NB4 (cell line): ENCODE measurements at regions not wholly inside any gene's neighbourhood (a gene's known extent, or its start where the extent isn't known, plus 50 kb on each side); places are given as distances from the start of the nearest gene placed in this dataset.

ENCODE experiments used
- DNase-seq: peaks from one replicate; pipeline ENCODE4 v3.0.0; 2010; ENCODE audit warnings: low read depth
- H3K4me3 ChIP-seq: one replicate; pipeline ENCODE4 v1.5.1; 2011; ENCODE audit warnings: mild to moderate bottlenecking, low read depth, low read length, moderate library complexity
- MYC ChIP-seq: IDR thresholded peaks from 2 replicates; pipeline ENCODE4 v1.6.1; 2011; ENCODE audit warnings: low read depth, low read length
- POLR2A ChIP-seq: IDR thresholded peaks from 2 replicates; pipeline ENCODE4 v1.6.1; 2011; ENCODE audit warnings: mild to moderate bottlenecking; ENCODE audit not compliant: insufficient read length; ENCODE audit errors: extremely low read depth
- TF ChIP-seq, protein P1 (sequence below): IDR thresholded peaks from one replicate; pipeline ENCODE4 v1.5.1; 2012; ENCODE audit warnings: low read depth, low read length
- TF ChIP-seq, protein P2 (sequence below): IDR thresholded peaks from 2 replicates; pipeline ENCODE4 v1.6.1; 2011; ENCODE audit warnings: low read depth, low read length

- TF ChIP-seq MYC (no peak), POLR2A (no peak)
- TF ChIP-seq, protein P1, sequence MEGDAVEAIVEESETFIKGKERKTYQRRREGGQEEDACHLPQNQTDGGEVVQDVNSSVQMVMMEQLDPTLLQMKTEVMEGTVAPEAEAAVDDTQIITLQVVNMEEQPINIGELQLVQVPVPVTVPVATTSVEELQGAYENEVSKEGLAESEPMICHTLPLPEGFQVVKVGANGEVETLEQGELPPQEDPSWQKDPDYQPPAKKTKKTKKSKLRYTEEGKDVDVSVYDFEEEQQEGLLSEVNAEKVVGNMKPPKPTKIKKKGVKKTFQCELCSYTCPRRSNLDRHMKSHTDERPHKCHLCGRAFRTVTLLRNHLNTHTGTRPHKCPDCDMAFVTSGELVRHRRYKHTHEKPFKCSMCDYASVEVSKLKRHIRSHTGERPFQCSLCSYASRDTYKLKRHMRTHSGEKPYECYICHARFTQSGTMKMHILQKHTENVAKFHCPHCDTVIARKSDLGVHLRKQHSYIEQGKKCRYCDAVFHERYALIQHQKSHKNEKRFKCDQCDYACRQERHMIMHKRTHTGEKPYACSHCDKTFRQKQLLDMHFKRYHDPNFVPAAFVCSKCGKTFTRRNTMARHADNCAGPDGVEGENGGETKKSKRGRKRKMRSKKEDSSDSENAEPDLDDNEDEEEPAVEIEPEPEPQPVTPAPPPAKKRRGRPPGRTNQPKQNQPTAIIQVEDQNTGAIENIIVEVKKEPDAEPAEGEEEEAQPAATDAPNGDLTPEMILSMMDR, result no peak
- TF ChIP-seq, protein P2, sequence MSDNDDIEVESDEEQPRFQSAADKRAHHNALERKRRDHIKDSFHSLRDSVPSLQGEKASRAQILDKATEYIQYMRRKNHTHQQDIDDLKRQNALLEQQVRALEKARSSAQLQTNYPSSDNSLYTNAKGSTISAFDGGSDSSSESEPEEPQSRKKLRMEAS, result no peak
- DNase-seq, result no peak
- no peak overlapping the region for H3K4me3 ChIP-seq
Observed at GRCh38 chr7:156516791-156517378, 123.7 kb upstream of the RNF32 start.

GRCh38 chr7:156515911-156516790 is 124.4 kb upstream of the RNF32 start:
- no peak overlapping the region for H3K4me3 ChIP-seq
- TF ChIP-seq POLR2A (no peak), MYC (no peak)
- TF ChIP-seq, protein P2, result no peak
- TF ChIP-seq, protein P1, result no peak
- no peak for DNase-seq

GRCh38 chr7:156514851-156515250 is 125.7 kb upstream of the RNF32 start:
- DNase-seq, result no peak
- TF ChIP-seq, protein P2, result no peak
- no peak for TF ChIP-seq POLR2A
- TF ChIP-seq MYC, result no peak
- H3K4me3 ChIP-seq, result no peak overlapping the region

GRCh38 chr7:156511426-156511825 is 129.1 kb upstream of the RNF32 start:
- DNase-seq, result no peak
- TF ChIP-seq, protein P1, result no peak
- TF ChIP-seq MYC (no peak), POLR2A (no peak)
- TF ChIP-seq, protein P2, result no peak
- no peak overlapping the region for H3K4me3 ChIP-seq

DNA sequence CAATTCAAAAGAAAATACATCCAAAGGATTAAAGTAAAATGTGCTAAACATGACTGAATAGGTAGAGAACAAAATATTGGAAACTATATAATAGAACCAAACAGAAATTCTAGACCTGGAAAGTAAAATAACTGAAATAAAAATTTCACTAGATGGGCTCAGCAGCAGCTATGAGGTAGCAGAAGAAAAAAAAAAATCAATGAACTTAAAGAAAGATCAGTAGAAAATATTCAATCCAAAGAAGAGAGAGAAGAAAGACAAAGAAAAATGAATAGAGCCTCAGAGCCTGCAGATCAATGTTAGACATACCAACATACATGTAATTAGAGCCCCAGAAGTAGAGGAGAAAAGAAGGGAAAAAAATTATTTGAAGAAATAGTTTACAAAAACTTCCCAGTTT is 129.6 kb upstream of the RNF32 start:
- no peak for TF ChIP-seq POLR2A
- TF ChIP-seq, protein P1, result no peak
- TF ChIP-seq, protein P2, result no peak
- no peak for TF ChIP-seq MYC
- DNase-seq, result no peak
- no peak overlapping the region for H3K4me3 ChIP-seq

GRCh38 chr7:156509216-156509615 is 131.4 kb upstream of the RNF32 start:
- no peak overlapping the region for H3K4me3 ChIP-seq

More at GRCh38 chr7:156509216-156509615, 131.4 kb upstream of the RNF32 start:
- no peak for DNase-seq
- no peak for TF ChIP-seq MYC
- no peak for TF ChIP-seq POLR2A
- TF ChIP-seq, protein P1, result no peak
